Adrenal gland (tissue), 9 donors: ENCODE measurements at regions not wholly inside any gene's neighbourhood (a gene's known extent, or its start where the extent isn't known, plus 50 kb on each side); places are given as distances from the start of the nearest gene placed in this dataset.
A peak's percentile ranks its signal among the peaks of the same experiment; 100 is the strongest.

Experiments
- DNase-seq, 7 donors: peaks; one replicate each; pipeline ENCODE4 v3.0.0-alpha.2; 2019 to 2020
- H3K27ac ChIP-seq, 5 donors: fragments of 200-600 bp; sonication (generic) in 4 of 5; 1 replicate in 3 of 5; 2 replicates in 2 of 5; pipeline versions ENCODE4 v1.5.1 to v1.8.0; 2016 to 2020; ENCODE audit warnings: mild to moderate bottlenecking in 1 of 5
- H3K27me3 ChIP-seq: fragments of 200-600 bp; 2 replicates; pipeline ENCODE4 v1.8.0; 2021
- H3K36me3 ChIP-seq, 2 donors: fragments of 200-600 bp; replicated peaks in 1 of 2; 1 replicate in 1 of 2; 2 replicates in 1 of 2; pipeline versions ENCODE4 v1.5.1 to v1.8.0; 2018 to 2022
- H3K4me1 ChIP-seq, 2 donors: fragments of 200-600 bp; replicated peaks in 1 of 2; 1 replicate in 1 of 2; 2 replicates in 1 of 2; pipeline versions ENCODE4 v1.5.1 to v1.8.0; 2018 to 2021
- H3K4me3 ChIP-seq, 4 donors: fragments of 200-600 bp; sonication (generic) in 3 of 4; one replicate each; pipeline ENCODE4 v1.5.1; 2016 to 2018
- H3K9me3 ChIP-seq, 3 donors: fragments of 200-600 bp; sonication (generic) in 1 of 3; replicated peaks in 1 of 3; 1 replicate in 2 of 3; 2 replicates in 1 of 3; pipeline versions ENCODE4 v1.5.1 to v1.8.0; 2016 to 2021
- POLR2A ChIP-seq, 2 donors: fragments of 450-650 bp; IDR thresholded peaks; one replicate each; pipeline ENCODE4 v1.6.1; 2017; ENCODE audit warnings: antibody characterized with exemption in 2 of 2, mild to moderate bottlenecking in 2 of 2, moderate library complexity in 1 of 2
- WGBS, 4 donors: extraction: QIAGEN DNeasy Blood & Tissue Kit in 2 of 4; methylation state at CpG; one replicate each; pipeline versions ENCODE4 v1.1.5 to v1.1.7; 2013 to 2017; 5-methylcytosine and 5-hydroxymethylcytosine counted together
- intact Hi-C, 2 donors: fragments of 100-400 bp; cut with DNase I; formaldehyde crosslinking; loops; one replicate each; pipeline versions ENCODE4 v1.14.1 to v1.15.0; 2022 to 2023
- TF ChIP-seq, protein P1 (sequence below), 6 experiments: fragments of 450-650 bp in 4 of 6; fragments of 200-600 bp in 2 of 6; sonication (generic) in 1 of 6; IDR thresholded peaks; 1 replicate in 5 of 6; 2 replicates in 1 of 6; pipeline versions ENCODE4 v1.5.1 to v1.8.0; 2016 to 2021; ENCODE audit warnings: antibody characterized with exemption in 6 of 6, mild to moderate bottlenecking in 2 of 6, moderate library complexity in 1 of 6
- donor health status: healthy with polysubstance abuse.
- donor health status: Bipolar disorder and iron deficiency.
- donor health status: DM: yes; HTN: yes; CAD: no.
- donor health status: DM: no; HTN: no; CAD: no.
- donor health status: DM: no; HTN: no; CAD: no.

DNA sequence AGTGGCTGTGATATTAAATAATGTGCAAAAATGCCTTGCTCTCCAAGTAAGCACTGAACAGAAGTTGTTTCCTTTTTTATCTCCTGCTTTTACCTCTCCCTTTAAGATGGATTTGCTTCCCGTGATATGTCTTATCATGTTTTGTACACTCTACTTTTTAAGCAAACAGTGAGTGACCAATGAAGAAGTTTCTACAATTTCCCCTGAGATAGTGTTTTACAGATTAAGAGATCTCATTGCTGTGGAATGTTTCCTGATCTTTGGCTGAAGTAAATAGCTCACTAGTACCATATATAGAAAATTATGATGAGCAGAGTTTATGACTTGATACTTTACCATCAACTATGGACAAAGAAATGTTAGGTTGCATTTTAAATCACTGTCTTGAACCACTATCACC, 184.8 kb upstream of the PDE3A start:
- no peak overlapping the region for H3K4me3 ChIP-seq
- WGBS, 4 donors, result 41 to 59% (median 51%) methylated on average over 1 of the region's 1 CpG
- no peaks in the 10 kb centered on the region for H3K4me1 ChIP-seq
- no peaks in the 10 kb centered on the region for H3K9me3 ChIP-seq
- intact Hi-C loops, result no loop called here
- H3K36me3 ChIP-seq, result no peaks in the 10 kb centered on the region
- DNase-seq, result no peak
- TF ChIP-seq POLR2A (IDR thresholded peaks at IDR 0.05), result no peak
- TF ChIP-seq, protein P1, sequence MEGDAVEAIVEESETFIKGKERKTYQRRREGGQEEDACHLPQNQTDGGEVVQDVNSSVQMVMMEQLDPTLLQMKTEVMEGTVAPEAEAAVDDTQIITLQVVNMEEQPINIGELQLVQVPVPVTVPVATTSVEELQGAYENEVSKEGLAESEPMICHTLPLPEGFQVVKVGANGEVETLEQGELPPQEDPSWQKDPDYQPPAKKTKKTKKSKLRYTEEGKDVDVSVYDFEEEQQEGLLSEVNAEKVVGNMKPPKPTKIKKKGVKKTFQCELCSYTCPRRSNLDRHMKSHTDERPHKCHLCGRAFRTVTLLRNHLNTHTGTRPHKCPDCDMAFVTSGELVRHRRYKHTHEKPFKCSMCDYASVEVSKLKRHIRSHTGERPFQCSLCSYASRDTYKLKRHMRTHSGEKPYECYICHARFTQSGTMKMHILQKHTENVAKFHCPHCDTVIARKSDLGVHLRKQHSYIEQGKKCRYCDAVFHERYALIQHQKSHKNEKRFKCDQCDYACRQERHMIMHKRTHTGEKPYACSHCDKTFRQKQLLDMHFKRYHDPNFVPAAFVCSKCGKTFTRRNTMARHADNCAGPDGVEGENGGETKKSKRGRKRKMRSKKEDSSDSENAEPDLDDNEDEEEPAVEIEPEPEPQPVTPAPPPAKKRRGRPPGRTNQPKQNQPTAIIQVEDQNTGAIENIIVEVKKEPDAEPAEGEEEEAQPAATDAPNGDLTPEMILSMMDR (IDR thresholded peaks at IDR 0.05), result no peak
- no peaks in the 10 kb centered on the region for H3K27me3 ChIP-seq
- no peak overlapping the region for H3K27ac ChIP-seq

DNA sequence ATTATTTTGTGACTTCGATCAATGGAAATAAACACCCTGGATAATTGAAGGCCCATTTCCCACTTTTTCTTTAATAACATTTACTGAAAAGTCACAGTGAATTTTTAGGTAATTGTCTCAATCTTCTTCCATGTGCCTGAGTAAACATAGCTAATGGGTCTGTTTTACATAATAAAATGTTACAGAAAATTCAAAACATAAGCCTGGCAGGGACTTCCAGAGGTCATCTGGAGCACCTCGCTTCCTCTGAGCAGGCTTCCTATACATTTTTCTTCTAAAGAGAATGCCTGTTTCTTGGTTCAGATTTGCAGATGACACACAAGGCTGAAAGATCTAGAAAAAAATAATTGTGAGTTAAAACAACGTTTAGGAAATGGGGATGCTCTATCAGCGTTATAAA, 183.8 kb upstream of the PDE3A start:
- DNase-seq, result no peak
- WGBS, 4 donors, result 41 to 49% (median 48%) methylated on average over 4 of the region's 4 CpGs
- H3K9me3 ChIP-seq, result no peaks in the 10 kb centered on the region
- H3K27me3 ChIP-seq, result no peaks in the 10 kb centered on the region
- no peak overlapping the region for H3K27ac ChIP-seq
- H3K4me1 ChIP-seq, result no peaks in the 10 kb centered on the region
- no peak overlapping the region for H3K4me3 ChIP-seq
- no peaks in the 10 kb centered on the region for H3K36me3 ChIP-seq
- intact Hi-C loops, result no loop called here
- no peak for TF ChIP-seq POLR2A (IDR thresholded peaks at IDR 0.05)
- TF ChIP-seq, protein P1 (IDR thresholded peaks at IDR 0.05), result no peak

DNA sequence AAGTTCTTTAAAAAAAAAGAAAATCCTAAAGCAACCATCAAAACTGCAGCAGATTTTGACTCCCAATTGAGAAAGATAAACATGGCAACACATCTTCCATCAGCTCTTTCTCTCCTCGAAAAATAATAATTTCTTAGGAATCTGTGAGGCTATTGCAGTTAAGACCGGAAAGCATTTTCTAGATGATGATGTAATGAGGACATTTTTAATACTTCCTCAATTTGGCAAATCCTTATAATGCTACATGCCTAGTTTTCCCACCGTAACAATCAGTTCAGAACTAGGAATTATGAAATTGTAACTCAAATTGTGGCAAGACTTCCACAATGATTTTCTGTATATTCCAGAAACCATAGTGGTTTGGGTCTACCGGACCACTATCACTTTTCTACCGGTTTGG, 180.9 kb upstream of the PDE3A start:
- 63 to 70% (median 67%) methylated on average over 5 of the region's 5 CpGs for WGBS, 4 donors
- H3K36me3 ChIP-seq, result no peaks in the 10 kb centered on the region
- TF ChIP-seq, protein P1 (IDR thresholded peaks at IDR 0.05), result no peak
- no peak for TF ChIP-seq POLR2A (IDR thresholded peaks at IDR 0.05)
- H3K27ac ChIP-seq, result no peak overlapping the region
- no peaks in the 10 kb centered on the region for H3K27me3 ChIP-seq
- intact Hi-C loops, result no loop called here
- no peak overlapping the region for H3K4me3 ChIP-seq
- H3K4me1 ChIP-seq, result no peaks in the 10 kb centered on the region
- no peak for DNase-seq
- no peaks in the 10 kb centered on the region for H3K9me3 ChIP-seq

DNA sequence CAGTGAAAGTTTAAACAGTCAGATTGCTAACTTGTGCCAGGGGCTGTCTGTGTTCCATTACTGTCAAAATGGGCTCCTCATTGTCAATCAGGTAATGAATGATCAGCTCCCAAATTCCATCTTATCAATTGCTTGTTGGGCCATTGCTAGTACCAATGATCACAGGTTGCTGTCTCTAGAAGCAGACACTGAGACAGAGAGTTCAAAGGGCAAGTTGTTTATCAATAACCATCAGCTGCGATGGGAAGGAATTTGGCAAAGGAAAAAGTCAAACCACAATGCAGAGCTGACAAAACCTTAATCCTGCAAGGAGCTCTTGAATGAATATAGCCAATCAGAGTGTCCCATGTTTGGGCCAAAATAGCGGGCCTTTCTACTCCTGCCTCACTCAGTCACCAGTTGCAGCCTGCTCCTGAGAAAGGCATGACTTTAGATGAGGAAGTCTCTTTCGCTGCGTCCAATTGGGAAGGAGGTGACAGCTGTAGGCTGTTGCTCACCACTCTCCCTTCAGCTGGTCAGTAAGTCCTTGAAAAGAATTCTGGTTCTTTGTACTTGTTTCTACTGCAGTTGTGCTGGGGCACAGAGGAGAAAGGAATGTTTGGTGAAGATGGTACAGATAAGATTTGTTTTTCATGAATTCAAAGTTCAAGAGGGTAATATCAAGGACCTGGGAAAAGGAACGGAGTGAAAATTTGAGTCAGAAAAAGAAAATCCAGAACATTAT, 179.2 kb upstream of the PDE3A start:
- H3K36me3 ChIP-seq, result no peaks in the 10 kb centered on the region
- intact Hi-C loops, result no loop called here
- no peak for TF ChIP-seq POLR2A (IDR thresholded peaks at IDR 0.05)
- TF ChIP-seq, protein P1 (IDR thresholded peaks at IDR 0.05), result no peak
- H3K27ac ChIP-seq, result no peak overlapping the region
- no peaks in the 10 kb centered on the region for H3K9me3 ChIP-seq
- H3K4me1 ChIP-seq, result no peaks in the 10 kb centered on the region
- no peaks in the 10 kb centered on the region for H3K27me3 ChIP-seq
- WGBS, 4 donors, result 51 to 59% (median 55%) methylated on average over 5 of the region's 5 CpGs
- DNase-seq, result peak in 1 of 7 donors; percentile 6
- H3K4me3 ChIP-seq, result no peak overlapping the region
